Activated naive CD8-positive, alpha-beta T cell treated with anti-CD3 and anti-CD28 coated beads, Interleukin-2, amount 50 U/mL, for 24 hours (primary cell): ENCODE measurements at regions not wholly inside any gene's neighbourhood (a gene's known extent, or its start where the extent isn't known, plus 50 kb on each side); places are given as distances from the start of the nearest gene placed in this dataset.
"Not testable (repeated sequence)": the region's sequence is repeated elsewhere in the genome, so short reads cannot be mapped to it uniquely, and the experiment has no call there.

Experiments
- ATAC-seq: fragments of 150-1000 bp; cut with Tn5 transposase; one replicate; pipeline ENCODE4 v1.10.0; 2021
- DNase-seq: peaks from one replicate; pipeline ENCODE4 v3.0.0; 2021
- H3K27ac Mint-ChIP-seq: one replicate; pipeline ENCODE4 v1.8.0; 2021; ENCODE audit warnings: mild to moderate bottlenecking, mixed read lengths
- H3K27me3 Mint-ChIP-seq: one replicate; pipeline ENCODE4 v1.8.0; 2021; ENCODE audit warnings: mixed read lengths
- H3K36me3 Mint-ChIP-seq: one replicate; pipeline ENCODE4 v1.8.0; 2021; ENCODE audit warnings: low read depth, mixed read lengths
- H3K4me1 Mint-ChIP-seq: one replicate; pipeline ENCODE4 v1.8.0; 2021; ENCODE audit warnings: mixed read lengths
- H3K4me3 Mint-ChIP-seq: one replicate; pipeline ENCODE4 v1.8.0; 2021; ENCODE audit warnings: mild to moderate bottlenecking, moderate library complexity, mixed read lengths
- H3K9me3 Mint-ChIP-seq: one replicate; pipeline ENCODE4 v1.8.0; 2021; ENCODE audit warnings: mixed read lengths

DNA sequence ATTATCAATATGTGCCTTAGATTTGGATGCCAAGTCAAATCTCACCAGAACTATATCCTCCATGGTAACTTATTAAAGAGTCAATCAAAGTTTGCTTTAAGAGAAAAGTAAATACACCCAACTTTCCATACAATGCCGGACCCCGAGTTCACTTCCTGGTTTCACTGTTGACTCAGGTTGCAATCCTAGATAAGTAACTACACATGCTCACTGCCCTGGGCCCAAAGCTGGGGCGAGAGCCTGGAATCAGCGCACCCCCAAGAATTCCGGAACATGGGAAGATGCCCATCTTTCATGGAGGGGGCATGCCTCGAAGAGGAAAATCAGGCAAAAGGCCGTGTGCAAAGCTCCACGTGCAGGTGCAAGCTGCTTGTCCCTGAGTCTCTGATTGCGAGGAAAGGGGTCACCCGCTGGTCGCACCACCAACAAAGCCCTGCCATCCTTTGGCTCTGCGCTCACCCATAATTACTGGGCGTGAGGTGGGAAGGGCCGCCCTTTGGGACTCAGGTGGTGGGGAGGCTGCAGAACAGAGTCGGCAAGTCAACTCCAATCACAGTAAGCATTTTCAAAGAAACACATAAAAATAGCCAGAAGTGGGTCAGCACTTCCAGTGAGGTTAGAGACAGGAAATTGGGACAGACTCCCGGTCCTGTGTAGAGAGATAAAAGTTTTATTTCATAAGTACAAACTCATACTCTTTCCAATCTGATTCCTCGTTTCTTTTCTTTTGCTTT lies 167.7 kb downstream of the TOMM20 start:
- no peaks in the 10 kb centered on the region for H3K27me3 Mint-ChIP-seq

DNA sequence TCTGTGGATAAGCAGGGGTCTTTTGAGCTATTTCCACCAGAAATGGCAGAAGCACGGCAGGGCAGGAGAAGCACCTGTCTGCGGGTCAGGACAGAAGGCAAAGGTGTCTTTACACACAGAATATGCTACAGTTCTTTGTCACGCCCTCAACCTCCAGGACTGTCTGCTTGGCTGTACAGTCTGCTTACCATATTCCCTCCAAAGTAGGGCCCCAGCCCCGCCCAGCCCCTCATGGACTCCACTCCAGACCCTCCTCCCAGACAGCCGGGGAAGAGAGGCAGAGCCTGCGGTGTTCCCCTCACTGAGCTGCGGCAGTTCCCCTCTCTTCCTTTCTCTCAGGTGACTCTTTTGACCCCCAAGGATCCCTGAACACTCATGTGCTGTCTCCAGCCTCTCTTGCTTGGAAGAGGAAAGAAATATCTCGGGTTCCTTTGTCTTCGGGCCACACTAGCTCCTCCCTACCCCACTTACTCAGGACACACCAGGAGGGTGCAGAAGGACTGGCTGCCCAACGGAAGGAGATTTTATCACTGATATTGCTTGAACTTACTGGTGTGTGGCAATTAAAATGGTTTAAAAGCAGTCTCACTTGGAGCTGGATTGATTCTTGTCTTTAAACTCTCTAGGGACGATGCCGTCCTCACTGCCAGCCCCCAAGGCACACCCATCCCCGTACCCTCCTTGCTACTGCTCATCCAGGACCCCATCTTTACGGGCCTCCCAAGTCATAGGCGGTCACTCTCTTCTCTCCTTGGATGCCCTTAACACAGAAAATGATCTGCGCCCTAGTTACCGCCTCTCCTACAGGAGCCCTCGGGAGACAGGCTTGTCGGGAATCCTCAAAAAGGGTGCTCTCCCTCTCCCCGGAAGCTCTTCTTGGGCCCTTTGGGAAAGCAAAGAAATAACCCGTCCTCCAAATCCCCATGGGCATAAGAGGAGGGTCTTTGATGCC lies 169.7 kb downstream of the TOMM20 start:
- H3K27ac Mint-ChIP-seq: peak overlapping the region; percentile 52
- H3K27me3 Mint-ChIP-seq: no peaks in the 10 kb centered on the region
- no peak overlapping the region for H3K4me3 Mint-ChIP-seq
- ATAC-seq (no peak), DNase-seq (no peak)
- H3K4me1 Mint-ChIP-seq: peaks cover 98% of the 10 kb centered on the region
- H3K9me3 Mint-ChIP-seq: no peaks in the 10 kb centered on the region
- H3K36me3 Mint-ChIP-seq: no peaks in the 10 kb centered on the region

More for the DNA sequence above, 167.7 kb downstream of the TOMM20 start:
- H3K4me3 Mint-ChIP-seq: no peak overlapping the region
- peaks cover 92% of the 10 kb centered on the region for H3K4me1 Mint-ChIP-seq
- no peaks in the 10 kb centered on the region for H3K9me3 Mint-ChIP-seq
- DNase-seq (no peak), ATAC-seq (no peak)
- H3K36me3 Mint-ChIP-seq: no peaks in the 10 kb centered on the region
- H3K27ac Mint-ChIP-seq: peak overlapping the region; percentile 93

DNA sequence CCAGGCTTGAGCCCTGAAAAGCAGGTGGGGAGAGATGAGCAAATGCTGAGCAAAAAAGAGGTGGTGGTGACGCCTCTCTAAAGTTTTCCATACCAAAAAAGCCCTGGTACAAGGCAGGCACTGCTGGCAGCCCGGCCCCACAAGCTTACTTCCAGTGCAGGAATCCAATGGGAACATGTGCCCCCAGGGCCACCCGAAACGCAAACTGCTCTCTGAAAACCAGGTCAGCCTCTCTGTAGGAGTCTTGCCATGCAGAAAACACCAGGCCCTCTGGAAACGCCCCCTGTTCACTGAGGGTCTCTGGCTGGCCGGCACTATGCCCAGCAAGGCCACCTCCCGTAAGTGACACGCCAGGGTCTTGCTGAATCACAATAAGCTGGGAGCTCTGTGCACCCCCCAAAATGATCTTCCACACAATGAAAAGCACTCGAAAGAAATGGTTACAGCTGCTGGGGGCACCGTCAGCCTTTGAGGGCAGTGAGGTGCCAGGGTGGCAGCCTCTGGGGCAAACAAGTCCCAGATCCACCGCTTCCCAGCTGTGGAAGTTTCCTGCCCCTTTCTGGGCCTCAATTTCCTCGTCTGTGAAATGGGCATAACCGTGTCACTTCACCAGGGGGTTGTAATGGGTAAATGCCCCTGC lies 170.5 kb downstream of the TOMM20 start:
- Mint-ChIP-seq H3K4me3 (no peak overlapping the region), H3K27ac (no peak overlapping the region), H3K9me3 (no peaks in the 10 kb centered on the region), H3K27me3 (no peaks in the 10 kb centered on the region), H3K36me3 (no peaks in the 10 kb centered on the region), H3K4me1 (peaks cover 96% of the 10 kb centered on the region)
- ATAC-seq (no peak), DNase-seq (no peak)

DNA sequence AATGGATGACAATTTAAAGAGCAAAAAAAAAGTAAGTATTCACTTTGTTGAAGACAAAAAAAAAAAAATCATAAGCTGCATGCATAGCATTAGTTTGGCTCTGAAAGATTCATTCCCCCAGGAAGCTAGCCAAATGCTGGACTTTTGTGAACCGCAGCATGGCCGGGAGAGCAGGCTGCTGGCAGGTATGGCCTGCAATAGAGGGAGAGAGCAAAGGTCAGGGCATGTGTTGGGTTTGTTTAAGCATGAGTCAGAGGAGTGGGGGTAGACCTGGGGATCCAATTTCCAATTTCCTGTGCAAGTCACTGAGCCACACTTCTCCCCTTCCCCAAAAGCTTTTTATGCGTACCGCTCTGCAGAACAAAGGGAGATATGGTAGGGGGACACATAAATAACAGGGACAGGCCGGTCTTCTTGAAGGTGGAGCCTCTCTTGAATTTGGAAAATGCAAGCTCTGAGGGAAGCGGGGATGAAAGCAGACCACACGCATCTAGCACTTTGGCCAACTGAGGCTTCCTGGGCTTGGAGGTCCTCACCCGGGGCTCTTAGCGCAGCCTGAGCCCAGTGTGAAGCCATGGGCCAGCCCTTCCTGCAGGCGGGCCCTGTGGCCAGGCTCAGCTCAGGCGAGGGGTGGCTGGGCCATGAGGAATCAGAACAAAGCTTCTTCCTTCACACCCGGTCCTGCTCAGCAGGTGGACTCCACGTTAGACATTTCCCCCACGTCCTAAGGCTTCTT lies 171.1 kb downstream of the TOMM20 start:
- Mint-ChIP-seq H3K4me1 (peaks cover 89% of the 10 kb centered on the region), H3K36me3 (no peaks in the 10 kb centered on the region), H3K27ac (peak overlapping the region; percentile 50), H3K9me3 (no peaks in the 10 kb centered on the region), H3K27me3 (no peaks in the 10 kb centered on the region), H3K4me3 (peak overlapping the region; percentile 1)
- DNase-seq: no peak
- ATAC-seq: peak; percentile 48

DNA sequence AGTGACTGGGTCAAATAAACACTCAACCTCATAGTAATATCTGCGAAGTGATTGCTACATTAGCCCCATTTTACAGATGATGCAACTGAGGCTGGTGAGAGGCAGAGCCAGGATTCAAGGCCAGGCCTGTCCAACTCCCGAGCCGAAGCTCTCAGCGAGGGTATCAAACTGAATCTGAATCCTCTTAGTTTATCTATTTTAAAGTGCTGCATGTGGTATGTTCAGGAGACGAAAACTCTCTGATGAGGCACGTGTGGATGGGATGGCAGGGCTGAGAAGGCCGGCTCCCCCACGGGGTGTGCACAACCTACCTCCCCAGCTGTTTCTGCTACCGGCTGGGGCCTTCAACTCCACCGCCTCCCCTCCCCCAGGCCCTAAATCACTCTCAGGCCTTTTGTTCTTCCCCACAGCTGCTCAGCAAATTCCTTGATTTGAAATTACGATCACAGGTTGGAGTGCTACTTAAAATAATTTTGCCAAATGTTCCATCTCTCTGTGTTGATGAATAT lies 171.8 kb downstream of the TOMM20 start:
- DNase-seq: no peak
- H3K27me3 Mint-ChIP-seq: no peaks in the 10 kb centered on the region

DNA sequence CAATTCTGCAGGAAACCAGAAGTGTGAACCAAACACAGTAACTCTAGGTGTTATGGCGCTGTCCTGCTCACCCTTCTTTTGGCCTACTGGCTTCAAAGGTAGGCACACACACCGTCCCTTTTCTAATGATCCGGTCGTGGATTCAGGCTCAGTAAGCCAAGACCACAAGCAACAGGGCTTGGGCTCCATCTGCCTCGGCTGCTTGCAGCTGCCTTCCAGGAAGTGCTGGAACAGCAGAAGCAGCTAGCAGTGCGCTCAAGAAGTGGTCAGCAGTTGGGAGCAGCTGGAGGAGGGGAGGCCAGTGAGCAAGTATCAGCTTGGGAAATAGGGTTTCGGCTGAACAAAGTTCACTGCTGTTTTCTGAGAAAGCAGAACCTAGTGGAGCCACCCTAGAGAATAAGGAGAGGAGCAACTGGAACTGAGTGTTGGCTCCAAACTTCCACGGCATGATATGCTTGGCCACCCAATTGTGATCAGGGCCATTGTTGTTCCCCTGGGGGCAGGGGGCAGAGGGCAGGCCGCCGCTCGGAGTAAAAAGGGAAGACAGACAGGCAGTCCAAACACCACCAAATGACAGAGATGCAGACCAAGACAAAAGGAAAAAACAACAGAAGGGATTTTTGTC lies 173.4 kb downstream of the TOMM20 start:
- H3K36me3 Mint-ChIP-seq: no peaks in the 10 kb centered on the region
- DNase-seq (no peak), ATAC-seq (peak; percentile 2)
- no peaks in the 10 kb centered on the region for H3K27me3 Mint-ChIP-seq
- no peaks in the 10 kb centered on the region for H3K9me3 Mint-ChIP-seq
- no peak overlapping the region for H3K4me3 Mint-ChIP-seq
- H3K27ac Mint-ChIP-seq: peak overlapping the region; percentile 88
- peaks cover 66% of the 10 kb centered on the region for H3K4me1 Mint-ChIP-seq

More for the DNA sequence above, 171.8 kb downstream of the TOMM20 start:
- peak overlapping the region; percentile 50 for H3K27ac Mint-ChIP-seq
- peaks cover 82% of the 10 kb centered on the region for H3K4me1 Mint-ChIP-seq
- no peaks in the 10 kb centered on the region for H3K9me3 Mint-ChIP-seq
- ATAC-seq: no peak
- no peak overlapping the region for H3K4me3 Mint-ChIP-seq
- H3K36me3 Mint-ChIP-seq: no peaks in the 10 kb centered on the region

DNA sequence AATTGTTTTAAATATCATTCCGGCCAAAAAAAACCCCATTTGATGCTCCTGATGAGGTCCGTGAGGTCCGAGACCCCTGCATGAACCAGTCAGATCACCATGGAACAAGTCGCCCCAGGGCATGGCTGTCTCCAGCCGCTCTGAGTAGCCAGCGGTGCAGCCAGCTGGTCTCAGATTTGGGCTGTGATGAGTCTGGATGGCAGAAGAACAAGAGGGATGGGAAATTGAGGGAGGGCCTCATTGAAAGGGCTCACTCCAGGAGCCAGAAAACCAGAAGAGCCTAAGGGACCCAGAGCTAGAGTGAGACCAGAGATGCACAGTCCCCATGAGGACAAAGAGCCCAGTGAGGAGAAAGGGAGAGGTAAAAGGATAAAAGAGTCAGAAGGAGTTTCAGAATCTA lies 174.0 kb downstream of the TOMM20 start:
- Mint-ChIP-seq H3K4me3 (no peak overlapping the region), H3K36me3 (peaks cover under 1% of the 10 kb centered on the region), H3K27me3 (no peaks in the 10 kb centered on the region), H3K27ac (peak overlapping the region; percentile 25), H3K4me1 (peaks cover 60% of the 10 kb centered on the region), H3K9me3 (peaks cover 3% of the 10 kb centered on the region)
- DNase-seq (no peak), ATAC-seq (no peak)

DNA sequence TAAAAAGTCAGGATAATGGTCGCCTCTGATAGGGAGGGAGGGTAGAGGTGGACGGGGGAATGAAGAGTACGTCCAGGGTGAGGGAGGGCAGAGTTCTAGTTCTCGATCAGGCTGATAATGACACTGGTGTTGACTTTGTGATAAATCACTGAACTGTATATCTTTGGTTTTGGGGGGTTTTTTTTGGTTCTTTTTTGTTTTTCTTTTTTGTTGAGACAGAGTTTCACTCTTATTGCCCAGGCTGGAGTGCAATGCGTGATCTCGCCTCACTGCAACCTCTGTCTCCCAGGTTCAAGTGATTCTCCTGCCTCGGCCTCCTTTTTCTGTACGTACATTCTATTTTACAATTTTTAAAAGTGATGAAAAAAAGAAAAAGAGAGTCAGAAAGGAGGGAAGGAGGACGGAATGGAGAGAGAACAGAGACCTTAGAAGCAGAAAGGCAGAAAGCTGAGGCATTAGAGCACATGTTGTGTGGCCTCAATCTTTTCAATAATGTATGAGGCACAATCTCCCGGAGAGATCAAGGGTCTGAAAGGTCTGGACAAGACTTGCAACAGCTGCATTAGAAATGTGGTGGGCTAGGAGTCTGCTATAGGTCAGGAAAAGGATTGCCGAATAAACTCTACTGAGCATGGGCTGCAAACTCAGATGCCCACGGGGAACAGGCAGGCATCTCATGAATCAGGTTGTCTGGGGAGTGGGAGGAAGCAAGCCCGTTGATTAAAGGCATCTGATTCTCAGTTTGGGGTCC lies 174.8 kb downstream of the TOMM20 start:
- DNase-seq: no peak
- Mint-ChIP-seq H3K9me3 (peaks cover 10% of the 10 kb centered on the region), H3K27ac (peak overlapping the region; percentile 41), H3K27me3 (no peaks in the 10 kb centered on the region), H3K4me3 (no peak overlapping the region), H3K4me1 (peaks cover 52% of the 10 kb centered on the region), H3K36me3 (peaks cover 7% of the 10 kb centered on the region)
- ATAC-seq: no peak

DNA sequence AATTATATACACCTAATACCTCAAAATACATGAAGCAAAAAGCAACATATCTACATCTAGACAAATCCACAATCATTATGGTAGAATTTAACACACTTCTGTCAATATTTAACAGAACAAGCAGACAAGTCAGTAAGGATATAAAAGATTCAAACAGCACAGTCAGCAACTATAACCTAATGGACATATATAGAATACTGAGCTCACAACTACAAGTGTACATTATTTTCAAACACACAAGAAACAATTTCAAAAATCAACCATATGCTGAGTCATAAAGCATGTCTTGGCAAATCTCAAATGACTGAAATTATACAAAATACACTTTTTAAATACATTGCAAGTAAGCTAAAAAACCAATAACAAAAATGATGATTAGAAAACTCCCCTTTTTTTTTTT lies 178.0 kb downstream of the TOMM20 start:
- Mint-ChIP-seq H3K4me1 (peaks cover 25% of the 10 kb centered on the region), H3K4me3 (no peak overlapping the region), H3K27ac (no peak overlapping the region), H3K27me3 (no peaks in the 10 kb centered on the region), H3K9me3 (peaks cover 10% of the 10 kb centered on the region), H3K36me3 (peaks cover 7% of the 10 kb centered on the region)
- DNase-seq (no peak), ATAC-seq (no peak)

DNA sequence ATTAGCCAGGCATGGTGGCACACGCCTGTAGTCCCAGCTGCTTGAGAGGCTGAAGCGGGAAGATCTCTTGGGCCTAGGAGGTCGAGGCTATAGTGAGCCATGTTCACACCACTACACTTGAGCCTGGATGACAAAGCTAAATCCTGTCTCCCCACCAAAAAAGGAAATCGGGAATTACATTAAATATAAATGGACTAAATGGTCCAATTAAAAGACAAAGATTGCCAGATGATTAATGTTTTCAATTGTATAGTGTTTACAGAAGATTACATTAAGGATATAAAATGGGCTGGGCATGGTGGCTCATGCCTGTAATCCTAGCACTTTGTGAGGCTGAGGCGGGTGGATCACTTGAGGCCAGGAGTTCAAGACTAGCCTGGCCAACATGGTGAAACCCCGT lies 179.1 kb downstream of the TOMM20 start:
- ATAC-seq, DNase-seq, H3K36me3 Mint-ChIP-seq, H3K4me3 Mint-ChIP-seq, H3K27me3 Mint-ChIP-seq: not testable (repeated sequence)
- peaks cover 15% of the 10 kb centered on the region for H3K9me3 Mint-ChIP-seq
- peaks cover 25% of the 10 kb centered on the region for H3K4me1 Mint-ChIP-seq
- H3K27ac Mint-ChIP-seq: peak overlapping the region; percentile 35

DNA sequence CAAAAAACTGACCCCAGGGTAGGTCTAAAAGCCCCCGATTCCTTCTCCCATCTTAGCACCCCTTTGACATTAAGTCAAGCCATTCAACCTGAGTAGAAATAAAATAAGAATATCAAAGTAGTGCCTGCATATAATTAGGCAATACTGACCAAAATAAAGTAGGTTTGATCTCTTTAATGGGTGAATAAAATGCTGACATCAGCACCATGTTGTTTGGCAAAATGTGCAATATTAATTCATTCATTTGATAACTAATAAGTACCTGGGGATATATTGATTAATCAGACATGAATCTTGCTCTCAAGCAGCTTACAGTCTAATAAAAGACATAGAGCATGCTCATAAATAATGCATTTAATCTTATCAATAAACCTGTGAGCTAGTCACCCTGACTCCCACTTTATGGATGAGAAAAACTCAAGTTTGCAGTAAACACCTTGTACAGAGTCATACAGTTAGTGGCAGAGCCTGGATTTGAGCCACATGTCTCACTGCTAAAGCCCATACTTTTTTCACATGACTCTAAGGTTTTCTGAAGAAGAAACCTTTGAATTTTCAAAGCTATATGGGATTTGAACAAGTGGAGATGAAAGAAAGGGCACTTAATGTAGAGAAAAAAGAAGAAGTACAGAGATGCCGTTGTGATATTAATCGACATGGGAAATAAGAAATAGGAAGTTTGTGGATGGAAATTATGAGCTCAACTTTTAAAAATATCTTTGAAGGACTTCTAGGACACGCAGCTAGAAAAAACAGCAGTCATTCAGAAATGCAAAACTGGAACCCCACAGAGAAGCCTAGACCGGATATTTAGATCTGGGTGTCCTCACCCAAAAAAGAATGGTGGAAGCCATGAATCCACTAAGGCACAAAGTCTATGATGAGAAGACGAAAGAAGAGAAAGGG lies 183.9 kb downstream of the TOMM20 start:
- Mint-ChIP-seq H3K9me3 (peaks cover 13% of the 10 kb centered on the region), H3K27ac (peak overlapping the region; percentile 89), H3K4me1 (peaks cover 30% of the 10 kb centered on the region), H3K36me3 (peaks cover 7% of the 10 kb centered on the region), H3K27me3 (no peaks in the 10 kb centered on the region), H3K4me3 (peak overlapping the region; percentile 0)
- ATAC-seq: peak; percentile 54
- DNase-seq: no peak

DNA sequence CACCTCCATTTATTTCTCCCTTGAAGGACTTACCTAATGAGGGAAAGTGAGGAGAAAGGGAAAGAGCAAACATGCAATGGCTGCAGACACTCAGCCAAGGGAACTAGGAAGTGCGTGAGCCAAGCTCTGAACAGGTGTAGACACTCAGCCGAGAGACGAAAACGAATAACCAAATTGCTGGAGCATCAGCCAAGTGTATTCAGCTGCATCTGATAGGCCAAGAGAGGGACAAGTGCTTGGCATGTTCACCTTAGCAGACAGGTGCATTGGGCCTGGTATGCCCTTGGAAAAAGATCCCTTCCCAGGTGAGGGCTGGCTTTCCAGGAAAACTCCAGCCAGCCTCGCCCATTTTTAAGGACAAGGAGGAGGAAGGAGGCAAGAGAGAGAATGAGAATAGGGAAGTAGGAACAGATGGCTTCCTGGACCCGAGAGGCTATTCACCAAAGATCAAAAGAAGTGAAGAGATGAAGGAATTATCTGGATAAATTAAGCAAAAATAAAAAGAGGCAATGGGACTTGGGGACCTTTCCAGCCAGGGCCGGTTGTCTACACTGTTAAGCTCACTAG lies 184.7 kb downstream of the TOMM20 start:
- ATAC-seq (no peak), DNase-seq (no peak)
- Mint-ChIP-seq H3K4me1 (peaks cover 30% of the 10 kb centered on the region), H3K27me3 (no peaks in the 10 kb centered on the region), H3K27ac (peak overlapping the region; percentile 32), H3K36me3 (no peaks in the 10 kb centered on the region), H3K4me3 (no peak overlapping the region), H3K9me3 (peaks cover 6% of the 10 kb centered on the region)
